Hematopoietic multipotent progenitor cell (in vitro differentiated cells): ENCODE measurements at regions not wholly inside any gene's neighbourhood (a gene's known extent, or its start where the extent isn't known, plus 50 kb on each side); places are given as distances from the start of the nearest gene placed in this dataset.

Experiments used
- DNase-seq, 3 donors: peaks; one replicate each; pipeline ENCODE4 v3.0.0-alpha.2; 2011 to 2015; ENCODE audit warnings: low read depth in 2 of 3, low spot score in 2 of 3

DNA sequence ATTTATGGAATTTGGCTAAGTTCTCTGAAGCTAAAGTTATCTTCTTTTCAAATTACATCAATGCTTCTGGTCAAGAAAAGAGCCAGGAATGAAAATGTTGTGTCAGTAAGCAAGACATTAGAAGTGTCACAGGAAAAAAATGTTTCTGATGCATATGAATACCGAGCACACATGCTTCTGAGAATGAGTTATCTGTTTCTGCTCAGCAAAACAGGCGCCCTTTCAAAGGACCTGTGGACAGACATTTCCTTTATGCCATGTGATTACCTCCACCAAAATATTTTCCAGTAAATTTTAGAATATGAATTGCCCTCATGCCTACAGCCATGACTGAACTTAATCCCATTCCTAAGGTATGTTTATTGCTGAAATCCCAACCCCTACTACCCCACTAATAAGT lies 55.4 kb upstream of the RNF180 start:
- no peak for DNase-seq

DNA sequence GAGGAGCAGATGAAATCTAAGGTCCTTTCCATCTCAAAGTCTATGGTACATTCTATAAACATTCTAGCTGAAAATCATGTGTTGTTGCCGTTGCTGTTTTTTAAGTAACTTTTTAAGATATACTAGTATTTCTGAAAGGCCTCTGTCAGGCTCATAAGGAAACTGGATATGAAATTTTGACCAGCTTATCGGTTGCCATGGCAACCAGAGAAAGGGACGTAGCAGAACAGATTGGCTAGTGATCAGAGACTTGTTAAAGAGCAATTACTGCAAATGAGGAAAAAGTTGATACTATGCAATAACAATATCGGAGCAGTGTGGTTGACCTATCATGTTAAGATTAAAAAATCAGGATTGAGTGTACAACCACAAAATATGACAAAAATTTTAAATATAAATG lies 57.0 kb upstream of the RNF180 start:
- DNase-seq: no peak

- DNase-seq: no peak
Measured at GRCh38 chr5:64100203-64100602, 65.4 kb upstream of the RNF180 start.

DNA sequence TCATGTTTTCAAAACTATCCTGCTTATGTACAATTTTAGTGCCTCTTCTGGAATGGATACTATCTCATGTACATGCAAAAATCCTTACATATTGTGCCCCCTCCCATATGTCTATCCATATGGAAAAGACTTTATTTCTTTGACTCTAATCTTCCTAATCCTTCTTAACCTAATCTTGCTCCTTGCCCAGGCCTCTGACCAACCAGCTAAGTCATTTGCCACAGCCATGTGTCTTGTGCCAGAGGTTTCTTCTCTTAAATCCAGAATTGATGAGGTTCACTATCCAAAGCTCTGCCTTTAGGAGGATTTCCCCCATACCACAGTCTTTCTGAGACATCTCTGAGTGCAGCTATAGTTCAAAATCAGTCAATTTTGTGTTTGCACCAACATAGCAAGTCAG lies 68.9 kb upstream of the RNF180 start:
- no peak for DNase-seq

DNA sequence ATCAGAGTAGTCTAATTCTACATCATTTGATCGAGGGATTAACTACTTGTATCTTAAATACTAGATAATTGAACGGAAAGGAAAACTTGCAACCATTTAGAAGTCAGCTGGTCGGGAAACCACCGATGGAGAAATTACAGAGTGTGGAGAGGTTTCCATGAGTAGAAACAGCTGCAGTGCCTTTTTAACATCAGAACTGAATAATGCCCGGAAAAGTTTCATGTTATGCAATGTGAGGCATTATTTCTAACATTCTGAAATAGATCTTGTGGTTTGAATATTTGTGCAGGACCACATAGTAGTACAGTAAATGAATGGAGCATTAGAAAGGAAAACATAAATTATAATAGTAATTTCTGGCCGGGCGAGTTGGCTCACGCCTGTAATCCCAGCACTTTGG lies 88.1 kb upstream of the RNF180 start:
- no peak for DNase-seq

GRCh38 chr5:64074533-64074932 lies 91.1 kb upstream of the RNF180 start:
- DNase-seq: peak in 2 of 3 donors; percentile 6 to 16

GRCh38 chr5:64069486-64069885 lies 96.2 kb upstream of the RNF180 start:
- DNase-seq: no peak

DNA sequence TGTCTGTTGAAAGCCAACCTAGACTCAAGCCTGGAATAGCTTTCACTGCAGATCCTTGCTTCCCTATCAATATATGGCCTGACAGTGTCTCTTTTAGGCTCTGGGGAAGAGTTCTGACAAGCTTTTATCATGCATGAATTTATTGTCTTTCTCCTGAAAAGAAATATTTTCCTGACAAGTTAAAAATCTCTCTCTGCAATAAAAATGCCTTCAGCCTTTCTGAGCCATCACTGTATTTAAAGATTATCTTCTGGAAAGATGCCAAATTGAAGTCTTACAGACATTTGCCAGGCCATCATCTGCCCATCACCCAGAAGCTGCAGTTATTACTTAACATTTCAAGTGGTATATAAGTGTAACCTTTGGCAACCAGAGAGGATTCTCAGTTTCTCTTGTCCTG lies 88.1 kb upstream of the HTR1A start:
- DNase-seq: no peak

DNA sequence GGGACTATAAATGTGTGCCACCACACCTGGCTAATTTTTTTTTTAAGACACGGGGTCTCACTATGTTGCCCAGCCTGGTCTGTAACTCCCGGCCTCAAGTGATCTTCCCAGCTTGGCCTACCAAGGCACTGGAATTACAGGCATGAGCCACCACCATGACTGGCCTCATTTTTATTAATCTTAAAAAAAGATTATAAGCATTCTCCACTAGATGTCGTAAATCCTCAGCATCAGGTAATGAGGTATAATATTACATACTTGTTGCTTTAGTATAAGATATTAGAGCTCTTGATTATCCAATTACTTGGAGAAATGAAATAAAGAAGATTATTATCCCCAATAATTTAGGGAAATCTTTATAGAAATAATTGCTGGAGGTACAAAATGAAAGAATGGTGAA lies 78.2 kb upstream of the HTR1A start:
- DNase-seq: no peak

DNA sequence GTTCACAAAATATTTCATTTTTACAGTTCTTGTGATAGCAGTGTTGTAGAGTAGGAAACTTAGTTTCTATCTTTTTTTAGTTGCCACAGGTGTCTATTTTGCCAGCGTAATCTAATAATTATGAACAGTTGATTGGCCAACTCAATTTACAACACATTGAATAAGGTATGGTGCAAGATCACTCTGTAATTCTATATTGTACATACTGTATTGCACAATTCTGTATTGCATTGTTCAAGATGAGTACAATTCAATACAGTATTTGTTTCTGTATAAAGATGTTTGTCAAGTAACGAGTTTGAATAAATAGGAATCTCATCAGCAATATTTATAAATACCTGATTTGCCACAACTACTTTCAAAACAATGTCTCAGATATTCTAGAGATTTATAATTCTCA lies 64.2 kb upstream of the HTR1A start:
- DNase-seq: no peak

DNA sequence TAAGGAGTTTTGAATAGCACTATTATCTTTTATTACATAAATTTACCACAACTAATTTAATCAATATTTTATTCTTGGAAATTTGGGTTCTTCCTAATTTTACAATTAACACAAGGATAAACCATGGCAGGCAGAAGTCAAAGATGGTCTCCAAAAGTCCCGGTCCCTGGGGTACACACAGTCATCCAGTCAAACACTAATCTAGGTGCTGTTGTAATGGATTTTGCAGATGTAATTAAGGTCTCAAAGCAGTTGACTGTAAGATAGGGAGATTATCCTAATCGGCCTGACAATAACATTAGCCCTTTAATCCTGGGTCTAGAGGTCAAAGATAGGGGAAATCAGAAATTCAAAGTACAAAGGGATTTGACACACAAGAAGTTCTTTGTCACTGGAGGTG lies 57.5 kb upstream of the HTR1A start:
- DNase-seq: no peak

GRCh38 chr5:64018966-64019365 lies 56.7 kb upstream of the HTR1A start:
- no peak for DNase-seq

DNA sequence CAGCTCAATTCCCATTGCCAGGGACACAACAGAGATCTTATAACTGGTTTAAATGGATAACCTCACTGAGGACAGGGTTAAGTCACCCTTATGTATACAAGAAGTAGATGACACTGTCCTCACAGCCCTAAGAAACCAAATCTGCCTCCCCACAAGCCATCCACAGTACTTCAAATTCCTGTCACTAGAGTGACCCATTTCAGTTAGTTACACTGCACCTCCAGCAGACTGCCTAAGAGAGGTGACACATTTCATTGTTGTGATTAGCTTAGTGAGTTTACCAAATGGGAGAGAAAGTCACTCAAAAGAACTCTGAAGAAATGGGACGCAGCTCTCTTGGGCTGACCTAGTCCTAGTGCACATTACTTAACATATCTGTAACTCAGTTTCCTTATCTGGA lies 53.6 kb upstream of the HTR1A start:
- DNase-seq: no peak
